ENCODE measurements at regions not wholly inside any gene's neighbourhood (a gene's known extent, or its start where the extent isn't known, plus 50 kb on each side); places are given as distances from the start of the nearest gene placed in this dataset.

GRCh38 chr2:175792881-175793280, 209.2 kb downstream of the LNPK start:
- TF ChIP-seq TSHZ2 (CRISPR knock-in tag; IDR thresholded peaks at IDR 0.05) (no peak), SNAI2 (CRISPR knock-in tag; IDR thresholded peaks at IDR 0.05) (no peak), ESRRG (CRISPR knock-in tag; IDR thresholded peaks at IDR 0.05) (no peak), BACH2 (CRISPR knock-in tag; IDR thresholded peaks at IDR 0.05; ENCODE audit: borderline replicate concordance) (no peak), POU6F1 (CRISPR knock-in tag; IDR thresholded peaks at IDR 0.05; ENCODE audit: borderline replicate concordance, low read depth) (no peak), ZFP30 (CRISPR knock-in tag; IDR thresholded peaks at IDR 0.05) (no peak), CSDC2 (CRISPR knock-in tag; IDR thresholded peaks at IDR 0.05) (no peak), CREB5 (CRISPR knock-in tag; IDR thresholded peaks at IDR 0.05; ENCODE audit: low read depth) (no peak), ARNTL (CRISPR knock-in tag; IDR thresholded peaks at IDR 0.05; ENCODE audit: borderline replicate concordance, low read depth) (no peak), PPARA (CRISPR knock-in tag; IDR thresholded peaks at IDR 0.05; ENCODE audit: borderline replicate concordance) (no peak), ISL1 (CRISPR knock-in tag; IDR thresholded peaks at IDR 0.05) (no peak), PATZ1 (CRISPR knock-in tag; IDR thresholded peaks at IDR 0.05; ENCODE audit: borderline replicate concordance) (no peak), GLIS3 (CRISPR knock-in tag; IDR thresholded peaks at IDR 0.05) (no peak), TCF4 (CRISPR knock-in tag; IDR thresholded peaks at IDR 0.05; ENCODE audit: borderline replicate concordance) (no peak), ZNF8 (CRISPR knock-in tag; IDR thresholded peaks at IDR 0.05) (no peak), RARB (CRISPR knock-in tag; IDR thresholded peaks at IDR 0.05) (no peak), ZNF70 (CRISPR knock-in tag; IDR thresholded peaks at IDR 0.05) (no peak)
- ATAC-seq: no peak

- no peak for ATAC-seq
- TF ChIP-seq RARB (CRISPR knock-in tag; IDR thresholded peaks at IDR 0.05): no peak
- no peak for TF ChIP-seq PATZ1 (CRISPR knock-in tag; IDR thresholded peaks at IDR 0.05; ENCODE audit: borderline replicate concordance)
- no peak for TF ChIP-seq TSHZ2 (CRISPR knock-in tag; IDR thresholded peaks at IDR 0.05)
- no peak for TF ChIP-seq ZFP3 (CRISPR knock-in tag; IDR thresholded peaks at IDR 0.05)
- TF ChIP-seq OSR1 (CRISPR knock-in tag; IDR thresholded peaks at IDR 0.05): no peak
- no peak for TF ChIP-seq ISL1 (CRISPR knock-in tag; IDR thresholded peaks at IDR 0.05)
- TF ChIP-seq TOX (CRISPR knock-in tag; IDR thresholded peaks at IDR 0.05; ENCODE audit: borderline replicate concordance): no peak
- TF ChIP-seq CSRNP3 (CRISPR knock-in tag; IDR thresholded peaks at IDR 0.05): no peak
- no peak for TF ChIP-seq TCF4 (CRISPR knock-in tag; IDR thresholded peaks at IDR 0.05; ENCODE audit: borderline replicate concordance)
- no peak for TF ChIP-seq ZFP30 (CRISPR knock-in tag; IDR thresholded peaks at IDR 0.05)
- no peak for TF ChIP-seq ZNF8 (CRISPR knock-in tag; IDR thresholded peaks at IDR 0.05)
- no peak for TF ChIP-seq ARNTL (CRISPR knock-in tag; IDR thresholded peaks at IDR 0.05; ENCODE audit: borderline replicate concordance, low read depth)
- TF ChIP-seq ESRRG (CRISPR knock-in tag; IDR thresholded peaks at IDR 0.05): no peak
- TF ChIP-seq CSDC2 (CRISPR knock-in tag; IDR thresholded peaks at IDR 0.05): no peak
- no peak for TF ChIP-seq ZNF70 (CRISPR knock-in tag; IDR thresholded peaks at IDR 0.05)
- TF ChIP-seq GLIS3 (CRISPR knock-in tag; IDR thresholded peaks at IDR 0.05): no peak
- TF ChIP-seq CREB5 (CRISPR knock-in tag; IDR thresholded peaks at IDR 0.05; ENCODE audit: low read depth): no peak
Observed at GRCh38 chr2:175792199-175792598, 209.9 kb downstream of the LNPK start.
